HFF-Myc (cell line): ENCODE measurements at regions not wholly inside any gene's neighbourhood (a gene's known extent, or its start where the extent isn't known, plus 50 kb on each side); places are given as distances from the start of the nearest gene placed in this dataset.
"Not testable (repeated sequence)": the region's sequence is repeated elsewhere in the genome, so short reads cannot be mapped to it uniquely, and the experiment has no call there.

Experiments
- DNase-seq: peaks from one replicate; pipeline ENCODE4 v3.0.0-alpha.2; 2011; ENCODE audit warnings: low read depth; ENCODE audit errors: extremely low read depth
- H3K4me3 ChIP-seq: replicated peaks from 2 replicates; pipeline ENCODE4 v1.5.1; 2011; ENCODE audit warnings: low read depth, mild to moderate bottlenecking, control low read depth, low read length
- CTCF ChIP-seq: IDR thresholded peaks from 2 replicates; pipeline ENCODE4 v1.5.1; 2012; ENCODE audit warnings: mild to moderate bottlenecking, low read depth, low read length, control low read depth; ENCODE audit errors: missing control alignments

- H3K4me3 ChIP-seq: no peak overlapping the region
- TF ChIP-seq CTCF: no peak
- no peak for DNase-seq
These were observed 65.8 kb upstream of the CADPS start for GRCh38 chr3:62940771-62941563.

- TF ChIP-seq CTCF: no peak
- no peak for DNase-seq
- H3K4me3 ChIP-seq: no peak overlapping the region
These were observed 67.0 kb upstream of the CADPS start for GRCh38 chr3:62942227-62942626.

GRCh38 chr3:62942764-62943163, 67.5 kb upstream of the CADPS start:
- DNase-seq: no peak
- TF ChIP-seq CTCF: no peak
- H3K4me3 ChIP-seq: no peak overlapping the region

- DNase-seq: no peak
- TF ChIP-seq CTCF: no peak
- H3K4me3 ChIP-seq: no peak overlapping the region
These were observed 73.7 kb upstream of the CADPS start for GRCh38 chr3:62948921-62949320.

- no peak for TF ChIP-seq CTCF
- H3K4me3 ChIP-seq: no peak overlapping the region
- no peak for DNase-seq
These were observed 75.0 kb upstream of the CADPS start for GRCh38 chr3:62950210-62950609.

- no peak overlapping the region for H3K4me3 ChIP-seq
- no peak for DNase-seq
- no peak for TF ChIP-seq CTCF
These were observed 75.9 kb upstream of the CADPS start for GRCh38 chr3:62951037-62951613.

GRCh38 chr3:62951880-62952279, 76.7 kb upstream of the CADPS start:
- DNase-seq, H3K4me3 ChIP-seq: not testable (repeated sequence)
